Aorta (tissue), 5 donors: ENCODE measurements at regions not wholly inside any gene's neighbourhood (a gene's known extent, or its start where the extent isn't known, plus 50 kb on each side); places are given as distances from the start of the nearest gene placed in this dataset.

Experiments
- ATAC-seq: fragments of 200-7000 bp; cut with Tn5 transposase; one replicate; pipeline ENCODE4 v1.9.1; 2022; ENCODE audit warnings: moderate library complexity; ENCODE audit not compliant: low FRiP score
- DNase-seq, 2 donors: peaks; one replicate each; pipeline ENCODE4 v3.0.0-alpha.2; 2020
- H3K27ac ChIP-seq, 2 donors: one replicate each; pipeline ENCODE4 v1.5.1; 2013; ENCODE audit warnings: low read length in 2 of 2, mild to moderate bottlenecking in 2 of 2, moderate library complexity in 2 of 2, control low read depth in 1 of 2, inconsistent platforms in 1 of 2, low read depth in 1 of 2
- H3K27me3 ChIP-seq, 2 donors: one replicate each; pipeline ENCODE4 v1.6.1; 2013; ENCODE audit warnings: control low read depth in 1 of 2, low read length in 1 of 2, mild to moderate bottlenecking in 1 of 2, moderate library complexity in 1 of 2; ENCODE audit not compliant: insufficient read depth in 2 of 2, control insufficient read depth in 1 of 2
- H3K36me3 ChIP-seq, 2 donors: one replicate each; pipeline ENCODE4 v1.6.1; 2013; ENCODE audit warnings: control low read depth in 1 of 2, low read length in 1 of 2, mild to moderate bottlenecking in 1 of 2; ENCODE audit not compliant: insufficient read depth in 2 of 2, control insufficient read depth in 1 of 2
- H3K4me1 ChIP-seq, 2 donors: one replicate each; pipeline ENCODE4 v1.6.1; 2013; ENCODE audit warnings: low read length in 2 of 2, control low read depth in 1 of 2, mild to moderate bottlenecking in 1 of 2, moderate library complexity in 1 of 2; ENCODE audit not compliant: insufficient read depth in 2 of 2, control insufficient read depth in 1 of 2
- H3K4me3 ChIP-seq, 2 donors: one replicate each; pipeline ENCODE4 v1.5.1; 2013; ENCODE audit warnings: low read length in 2 of 2, control low read depth in 1 of 2, mild to moderate bottlenecking in 1 of 2
- H3K9me3 ChIP-seq: one replicate; pipeline ENCODE4 v1.6.1; 2013; ENCODE audit warnings: mild to moderate bottlenecking, low read length; ENCODE audit not compliant: control insufficient read depth
- WGBS, 2 donors: extraction: QIAGEN DNeasy Blood & Tissue Kit; methylation state at CpG; one replicate each; pipeline ENCODE4 v1.1.7; 2013; 5-methylcytosine and 5-hydroxymethylcytosine counted together
- intact Hi-C, 2 donors: fragments of 100-400 bp; cut with DNase I; formaldehyde crosslinking; loops; one replicate each; pipeline versions ENCODE4 v1.14.2 to v1.15.0; 2022
- donor health status: healthy with polysubstance abuse.
- donor health status: Bipolar disorder and iron deficiency.
- donor health status: DM: no; HTN: no; CAD: no.
- donor health status: DM: no; HTN: no; CAD: no.
- donor health status: DM: yes; HTN: yes; CAD: no.

DNA sequence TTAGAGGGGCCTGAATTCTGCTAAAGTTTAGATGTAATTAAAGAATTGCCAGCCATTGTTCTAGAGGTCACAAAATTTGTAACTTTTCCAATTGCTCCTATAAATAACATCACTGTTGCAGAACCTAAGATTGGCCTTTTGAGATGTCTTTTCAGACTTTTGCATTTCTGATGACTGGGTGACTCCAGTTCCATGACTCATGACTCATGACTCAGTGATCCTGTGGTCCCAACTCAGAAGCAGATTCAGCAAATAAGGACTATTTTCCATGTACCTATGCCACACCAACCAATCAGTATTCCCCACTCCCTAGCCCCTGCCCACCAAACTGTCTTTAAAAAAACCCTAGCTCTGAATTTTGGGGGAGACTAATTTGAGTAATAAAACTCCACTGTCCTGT lies 740.9 kb downstream of the CDH8 start:
- Histone ChIP-seq H3K27ac (no peak overlapping the region), H3K36me3 (no peaks in the 10 kb centered on the region), H3K4me1 (no peaks in the 10 kb centered on the region), H3K27me3 (no peaks in the 10 kb centered on the region), H3K9me3 (peaks cover 2% of the 10 kb centered on the region), H3K4me3 (no peak overlapping the region)
- intact Hi-C loops: no loop called here
- ATAC-seq (no peak), DNase-seq (no peak)

DNA sequence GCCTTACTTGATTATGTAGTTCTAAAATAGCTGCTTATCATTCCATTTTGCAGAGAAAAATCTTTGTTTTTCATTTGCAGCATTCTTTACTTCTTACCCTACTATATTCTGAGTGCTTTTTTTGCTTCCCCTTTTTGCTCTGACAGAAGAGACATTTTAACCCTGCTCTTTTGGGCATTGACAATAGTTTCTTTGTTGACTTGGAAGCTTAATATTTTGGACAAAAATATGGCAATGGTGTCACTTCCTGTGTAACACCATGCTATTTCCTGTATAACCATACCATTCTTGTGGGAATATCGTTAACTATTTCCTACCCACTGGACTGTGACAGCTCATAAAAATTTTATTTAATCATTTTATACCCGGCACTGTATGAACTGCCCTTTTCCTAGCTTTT lies 747.1 kb downstream of the CDH8 start:
- 67 to 69% methylated on average over 2 of the region's 2 CpGs for WGBS, 2 donors
- Histone ChIP-seq H3K9me3 (no peaks in the 10 kb centered on the region), H3K4me3 (no peak overlapping the region), H3K27ac (no peak overlapping the region), H3K27me3 (no peaks in the 10 kb centered on the region), H3K36me3 (no peaks in the 10 kb centered on the region), H3K4me1 (no peaks in the 10 kb centered on the region)
- no peak for ATAC-seq
- DNase-seq: no peak
- intact Hi-C loops: no loop called here

GRCh38 chr16:61277849-61278248 lies 758.4 kb downstream of the CDH8 start:
- Histone ChIP-seq H3K27me3 (no peaks in the 10 kb centered on the region), H3K27ac (no peak overlapping the region), H3K4me3 (no peak overlapping the region), H3K9me3 (peaks cover 2% of the 10 kb centered on the region), H3K4me1 (no peaks in the 10 kb centered on the region), H3K36me3 (no peaks in the 10 kb centered on the region)
- 36 to 49% methylated on average over 2 of the region's 2 CpGs for WGBS, 2 donors
- intact Hi-C loops: no loop called here
- ATAC-seq (no peak), DNase-seq (no peak)

- Histone ChIP-seq H3K27ac (no peak overlapping the region), H3K27me3 (no peaks in the 10 kb centered on the region), H3K9me3 (peaks cover 2% of the 10 kb centered on the region), H3K36me3 (no peaks in the 10 kb centered on the region), H3K4me1 (no peaks in the 10 kb centered on the region), H3K4me3 (no peak overlapping the region)
- WGBS, 2 donors: 83 to 86% methylated on average over 5 of the region's 5 CpGs
- intact Hi-C loops: no loop called here
- DNase-seq (no peak), ATAC-seq (no peak)
Observed at GRCh38 chr16:61274211-61274610, 762.0 kb downstream of the CDH8 start.

GRCh38 chr16:61270726-61271125 lies 765.5 kb downstream of the CDH8 start:
- Histone ChIP-seq H3K4me1 (no peaks in the 10 kb centered on the region), H3K27ac (no peak overlapping the region), H3K36me3 (no peaks in the 10 kb centered on the region), H3K4me3 (no peak overlapping the region), H3K27me3 (no peaks in the 10 kb centered on the region), H3K9me3 (no peaks in the 10 kb centered on the region)
- DNase-seq (no peak), ATAC-seq (no peak)
- intact Hi-C loops: no loop called here

- no peaks in the 10 kb centered on the region for H3K9me3 ChIP-seq
- intact Hi-C loops: no loop called here
- no peaks in the 10 kb centered on the region for H3K36me3 ChIP-seq
- H3K27me3 ChIP-seq: no peaks in the 10 kb centered on the region
- ATAC-seq (no peak), DNase-seq (no peak)
- no peaks in the 10 kb centered on the region for H3K4me1 ChIP-seq
- H3K27ac ChIP-seq: no peak overlapping the region
- no peak overlapping the region for H3K4me3 ChIP-seq
- 88 to 96% methylated on average over 1 of the region's 1 CpG for WGBS, 2 donors
Observed at GRCh38 chr16:61263400-61263799, 772.8 kb downstream of the CDH8 start.

DNA sequence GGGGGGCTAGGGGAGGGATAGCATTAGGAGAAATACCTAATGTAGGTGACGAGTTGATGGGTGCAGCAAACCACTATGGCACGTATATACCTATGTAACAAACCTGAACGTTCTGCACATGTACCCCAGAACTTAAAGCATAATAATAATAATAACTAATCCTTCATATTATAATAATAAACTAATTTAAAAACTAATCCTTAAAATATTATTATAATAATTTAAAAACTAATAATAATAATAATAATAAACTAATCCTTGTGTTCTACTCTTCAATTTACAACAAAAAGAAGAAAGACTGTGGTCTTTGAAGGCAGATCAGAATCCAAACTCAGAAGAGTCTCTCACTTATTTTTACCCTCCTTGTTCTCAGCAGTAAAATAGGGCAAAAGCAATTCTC lies 774.9 kb downstream of the CDH8 start:
- 88 to 90% methylated on average over 3 of the region's 3 CpGs for WGBS, 2 donors
- Histone ChIP-seq H3K4me3 (no peak overlapping the region), H3K9me3 (no peaks in the 10 kb centered on the region), H3K36me3 (no peaks in the 10 kb centered on the region), H3K27ac (no peak overlapping the region), H3K27me3 (no peaks in the 10 kb centered on the region), H3K4me1 (no peaks in the 10 kb centered on the region)
- DNase-seq (no peak), ATAC-seq (no peak)
- intact Hi-C loops: no loop called here

DNA sequence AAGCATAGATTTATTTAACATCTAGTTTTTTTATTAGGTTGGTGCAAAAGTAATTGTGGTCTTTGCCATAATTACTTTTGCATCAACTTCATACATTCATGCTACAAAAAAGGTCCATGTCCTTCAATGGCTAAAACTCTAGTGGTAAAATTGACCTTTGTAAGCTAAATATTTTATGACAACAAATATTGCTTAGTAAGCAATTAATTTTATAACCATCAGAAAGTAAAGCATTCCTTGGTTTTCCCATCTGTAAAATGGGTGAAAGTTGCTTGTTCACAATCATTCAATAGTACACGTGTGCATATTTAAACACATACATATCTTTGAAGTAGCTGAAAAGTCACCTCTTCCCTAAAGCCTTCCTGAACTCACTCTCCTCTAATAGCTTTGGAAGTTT lies 789.6 kb downstream of the CDH8 start:
- H3K36me3 ChIP-seq: no peaks in the 10 kb centered on the region
- ATAC-seq (no peak), DNase-seq (no peak)
- H3K27ac ChIP-seq: no peak overlapping the region
- H3K27me3 ChIP-seq: no peaks in the 10 kb centered on the region
- H3K4me1 ChIP-seq: no peaks in the 10 kb centered on the region
- whole genome bisulfite sequencing, 2 donors: 80 to 95% methylated on average over 1 of the region's 1 CpG
- H3K9me3 ChIP-seq: peaks cover 2% of the 10 kb centered on the region
- intact Hi-C loops: no loop called here
- H3K4me3 ChIP-seq: no peak overlapping the region

- peaks cover 2% of the 10 kb centered on the region for H3K9me3 ChIP-seq
- no peaks in the 10 kb centered on the region for H3K4me1 ChIP-seq
- intact Hi-C loops: no loop called here
- ATAC-seq: no peak
- H3K4me3 ChIP-seq: no peak overlapping the region
- H3K27ac ChIP-seq: no peak overlapping the region
- no peaks in the 10 kb centered on the region for H3K36me3 ChIP-seq
- no peak for DNase-seq
- 86 to 87% methylated on average over 5 of the region's 5 CpGs for WGBS, 2 donors
- H3K27me3 ChIP-seq: no peaks in the 10 kb centered on the region
Observed at GRCh38 chr16:61243954-61244353, 792.3 kb downstream of the CDH8 start.
